Endothelial cell of umbilical vein (primary cell): ENCODE measurements at regions not wholly inside any gene's neighbourhood (a gene's known extent, or its start where the extent isn't known, plus 50 kb on each side); places are given as distances from the start of the nearest gene placed in this dataset.

Experiments used
- BruUV-seq: library from RNA; stranded (reverse); fragments of 400-500 nt; replicated peaks from 2 replicates; lab custom pipeline; 2021; lab: Mats Ljungman, UMichigan
- CTCF ChIA-PET: fragments of 300-600, 350-600 bp; sonication (Branson Sonifier 250); formaldehyde crosslinking; loops from one replicate; lab custom pipeline; 2021; ENCODE audit warnings: antibody characterized with exemption, inconsistent platforms; lab: Charles Lee
- POLR2A ChIA-PET: fragments of 300-600, 350-600 bp; sonication (Branson Sonifier 250); formaldehyde crosslinking; loops from one replicate; lab custom pipeline; 2021; ENCODE audit warnings: antibody characterized with exemption, inconsistent platforms; lab: Charles Lee
- DNase-seq: peaks from one replicate; pipeline ENCODE4 v3.0.0-alpha.2; 2011; ENCODE audit warnings: low read depth, low spot score
- FAIRE-seq: peaks from 2 replicates; lab custom pipeline; 2011; peaks lifted over from hg19 to GRCh38; lab: Jason Lieb, UNC
- H2AFZ ChIP-seq: 2 replicates; pipeline ENCODE4 v1.6.0; 2012; ENCODE audit warnings: low read depth, low read length, control low read depth, inconsistent platforms
- H3K27ac ChIP-seq: 2 replicates; pipeline ENCODE4 v1.5.1; 2011; ENCODE audit warnings: low read depth, mild to moderate bottlenecking, control low read depth, low read length, moderate library complexity; ENCODE audit not compliant: insufficient read depth
- H3K27me3 ChIP-seq, 2 experiments: 2 replicates each; pipeline versions ENCODE4 v1.6.0 to v1.6.1; 2011; ENCODE audit warnings: low read length in 2 of 2, mixed read lengths in 1 of 2; ENCODE audit not compliant: control insufficient read depth in 2 of 2, insufficient read depth in 2 of 2
- H3K36me3 ChIP-seq, 2 experiments: 2 replicates in 1 of 2; 3 replicates in 1 of 2; pipeline ENCODE4 v1.5.1; 2011; ENCODE audit warnings: low read length in 2 of 2, mild to moderate bottlenecking in 1 of 2, moderate library complexity in 1 of 2; ENCODE audit not compliant: control insufficient read depth in 2 of 2, insufficient read depth in 2 of 2; ENCODE audit errors: extremely low read depth in 1 of 2
- H3K4me1 ChIP-seq: 3 replicates; pipeline ENCODE4 v1.5.1; 2011; ENCODE audit warnings: mild to moderate bottlenecking, low read length; ENCODE audit not compliant: control insufficient read depth, insufficient read depth; ENCODE audit errors: extremely low read depth
- H3K4me2 ChIP-seq: 2 replicates; pipeline ENCODE4 v1.6.1; 2011; ENCODE audit warnings: low read length, control low read depth, mixed read lengths; ENCODE audit not compliant: insufficient read depth
- H3K4me3 ChIP-seq, 3 experiments: fragments of 200-600 bp in 1 of 3; sonication (generic), shearing (Covaris generic) in 1 of 3; replicated peaks in 1 of 3; 2 replicates each; pipeline ENCODE4 v1.5.1; 2011 to 2016; ENCODE audit warnings: control low read depth in 3 of 3, low read length in 3 of 3, mild to moderate bottlenecking in 2 of 3, inconsistent platforms in 1 of 3, low read depth in 1 of 3, moderate library complexity in 1 of 3; ENCODE audit not compliant: insufficient read depth in 1 of 3
- H3K79me2 ChIP-seq: 2 replicates; pipeline ENCODE4 v1.6.0; 2012; ENCODE audit warnings: low read length, inconsistent platforms; ENCODE audit not compliant: control insufficient read depth, insufficient read depth
- H3K9ac ChIP-seq: replicated peaks from 2 replicates; pipeline ENCODE3; 2011; ENCODE audit warnings: low read length, control low read depth; ENCODE audit not compliant: insufficient read depth; ENCODE audit errors: extremely low read depth
- H3K9me1 ChIP-seq: replicated peaks from 3 replicates; pipeline ENCODE4 v1.6.0; 2011; ENCODE audit warnings: mild to moderate bottlenecking, low read length; ENCODE audit not compliant: control insufficient read depth, insufficient read depth; ENCODE audit errors: extremely low read depth
- H3K9me3 ChIP-seq: replicated peaks from 2 replicates; pipeline ENCODE4 v1.5.1; 2012; ENCODE audit warnings: low read length, inconsistent platforms; ENCODE audit not compliant: control insufficient read depth, insufficient read depth
- H4K20me1 ChIP-seq: replicated peaks from 2 replicates; pipeline ENCODE3; 2011; ENCODE audit warnings: mild to moderate bottlenecking, low read length; ENCODE audit not compliant: control insufficient read depth, insufficient read depth; ENCODE audit errors: extremely low read depth
- EZH2 ChIP-seq: IDR thresholded peaks from 2 replicates; pipeline ENCODE4 v1.6.1; 2012; ENCODE audit warnings: borderline replicate concordance, low read depth, mild to moderate bottlenecking, moderate library complexity, low read length, inconsistent platforms; ENCODE audit not compliant: severe bottlenecking
- FOS ChIP-seq: IDR thresholded peaks from 2 replicates; pipeline ENCODE4 v1.6.1; 2011; ENCODE audit warnings: mild to moderate bottlenecking, low read length, moderate library complexity, borderline replicate concordance; ENCODE audit not compliant: insufficient read depth
- GATA2 ChIP-seq: IDR thresholded peaks from 2 replicates; pipeline ENCODE4 v1.7.0; 2011; ENCODE audit warnings: low read depth, mild to moderate bottlenecking, moderate library complexity, mixed read lengths, low read length; ENCODE audit not compliant: insufficient read length, insufficient read depth
- JUN ChIP-seq: IDR thresholded peaks from 2 replicates; pipeline ENCODE4 v1.6.1; 2011; ENCODE audit warnings: borderline replicate concordance, low read depth; ENCODE audit not compliant: insufficient read length, insufficient read depth
- MAX ChIP-seq: IDR thresholded peaks from 2 replicates; pipeline ENCODE4 v1.6.1; 2011; ENCODE audit not compliant: insufficient read depth, insufficient read length
- MYC ChIP-seq: IDR thresholded peaks from one replicate; pipeline ENCODE4 v1.6.1; 2011; ENCODE audit warnings: mild to moderate bottlenecking, low read depth, low read length
- POLR2A ChIP-seq: IDR thresholded peaks from 2 replicates; pipeline ENCODE4 v1.6.1; 2012; ENCODE audit warnings: low read depth, mild to moderate bottlenecking, control low read depth, low read length
- POLR2AphosphoS5 ChIP-seq: IDR thresholded peaks from 2 replicates; pipeline ENCODE4 v1.6.1; 2012; ENCODE audit warnings: low read depth, mild to moderate bottlenecking, control low read depth, low read length, moderate library complexity; ENCODE audit not compliant: insufficient read depth
- dilution Hi-C: fragments of 300-500 bp; cut with MboI; formaldehyde crosslinking; loops from one replicate; pipeline ENCODE4 v1.15.0; 2019; ENCODE audit warnings: low sequenced_read_pairs; ENCODE audit not compliant: extremely low pct_ligation_motif_present
- intact Hi-C: fragments of 100-400 bp; cut with micrococcal nuclease; formaldehyde crosslinking; loops from one replicate; pipeline ENCODE4 v1.10.0; 2022
- TF ChIP-seq, protein P1 (sequence below), 2 donors: IDR thresholded peaks; 1 replicate in 1 of 2; 2 replicates in 1 of 2; pipeline ENCODE4 v1.5.1; 2011; ENCODE audit warnings: low read length in 2 of 2, mild to moderate bottlenecking in 2 of 2, moderate library complexity in 2 of 2, control low read depth in 1 of 2, inconsistent platforms in 1 of 2, low read depth in 1 of 2; ENCODE audit not compliant: insufficient read depth in 1 of 2; ENCODE audit errors: extremely low read depth in 1 of 2

GRCh38 chr4:181982437-181982836 lies 260.8 kb upstream of the TENM3 start:
- no peaks in the 10 kb centered on the region for H3K27me3 ChIP-seq
- FAIRE-seq, result no peak
- no peak overlapping the region for H2AFZ ChIP-seq
- no peaks in the 10 kb centered on the region for H3K4me1 ChIP-seq
- H3K27ac ChIP-seq, result no peak overlapping the region
- dilution Hi-C loops (no loop called here), intact Hi-C loops (no loop called here)
- no peaks in the 10 kb centered on the region for H3K9me1 ChIP-seq
- H3K4me2 ChIP-seq, result no peak overlapping the region
- no peak for DNase-seq
- no peak for TF ChIP-seq POLR2A
- TF ChIP-seq JUN, result no peak
- TF ChIP-seq GATA2, result no peak
- TF ChIP-seq MYC, result no peak
- POLR2A ChIA-PET, result no interaction called here
- no peak overlapping the region for H3K4me3 ChIP-seq
- no peaks in the 10 kb centered on the region for H3K79me2 ChIP-seq
- CTCF ChIA-PET, result no interaction called here
- H3K9me3 ChIP-seq, result peaks cover 3% of the 10 kb centered on the region
- no peak overlapping the region for H3K9ac ChIP-seq
- no TSS peak for BruUV-seq
- H3K36me3 ChIP-seq, result no peaks in the 10 kb centered on the region
- H4K20me1 ChIP-seq, result no peaks in the 10 kb centered on the region

- no peak for DNase-seq
- H3K4me2 ChIP-seq, result no peak overlapping the region
- BruUV-seq, result no TSS peak
- peaks cover 3% of the 10 kb centered on the region for H3K9me3 ChIP-seq
- no peak overlapping the region for H2AFZ ChIP-seq
- H3K4me1 ChIP-seq, result no peaks in the 10 kb centered on the region
- no peak overlapping the region for H3K27ac ChIP-seq
- FAIRE-seq, result no peak
- H4K20me1 ChIP-seq, result no peaks in the 10 kb centered on the region
- CTCF ChIA-PET, result no interaction called here
- dilution Hi-C loops, result no loop called here
- H3K4me3 ChIP-seq, result no peak overlapping the region
- no peaks in the 10 kb centered on the region for H3K27me3 ChIP-seq
- POLR2A ChIA-PET, result no interaction called here
- no peaks in the 10 kb centered on the region for H3K79me2 ChIP-seq
- TF ChIP-seq MYC (no peak), POLR2A (no peak), MAX (no peak), JUN (no peak), POLR2AphosphoS5 (no peak), FOS (no peak), EZH2 (no peak), GATA2 (no peak)
- TF ChIP-seq, protein P1, sequence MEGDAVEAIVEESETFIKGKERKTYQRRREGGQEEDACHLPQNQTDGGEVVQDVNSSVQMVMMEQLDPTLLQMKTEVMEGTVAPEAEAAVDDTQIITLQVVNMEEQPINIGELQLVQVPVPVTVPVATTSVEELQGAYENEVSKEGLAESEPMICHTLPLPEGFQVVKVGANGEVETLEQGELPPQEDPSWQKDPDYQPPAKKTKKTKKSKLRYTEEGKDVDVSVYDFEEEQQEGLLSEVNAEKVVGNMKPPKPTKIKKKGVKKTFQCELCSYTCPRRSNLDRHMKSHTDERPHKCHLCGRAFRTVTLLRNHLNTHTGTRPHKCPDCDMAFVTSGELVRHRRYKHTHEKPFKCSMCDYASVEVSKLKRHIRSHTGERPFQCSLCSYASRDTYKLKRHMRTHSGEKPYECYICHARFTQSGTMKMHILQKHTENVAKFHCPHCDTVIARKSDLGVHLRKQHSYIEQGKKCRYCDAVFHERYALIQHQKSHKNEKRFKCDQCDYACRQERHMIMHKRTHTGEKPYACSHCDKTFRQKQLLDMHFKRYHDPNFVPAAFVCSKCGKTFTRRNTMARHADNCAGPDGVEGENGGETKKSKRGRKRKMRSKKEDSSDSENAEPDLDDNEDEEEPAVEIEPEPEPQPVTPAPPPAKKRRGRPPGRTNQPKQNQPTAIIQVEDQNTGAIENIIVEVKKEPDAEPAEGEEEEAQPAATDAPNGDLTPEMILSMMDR (IDR thresholded peaks at IDR 0.05; ENCODE audit: extremely low read depth in 1 of 2, insufficient read depth in 1 of 2, low read depth in 1 of 2, low read length in 2 of 2), result no peak
- no peak overlapping the region for H3K9ac ChIP-seq
- intact Hi-C loops, result no loop called here
- no peaks in the 10 kb centered on the region for H3K9me1 ChIP-seq
- H3K36me3 ChIP-seq, result no peaks in the 10 kb centered on the region
Observed at GRCh38 chr4:181982856-181983255, 260.3 kb upstream of the TENM3 start.
